ENCODE measurements at regions not wholly inside any gene's neighbourhood (a gene's known extent, or its start where the extent isn't known, plus 50 kb on each side); places are given as distances from the start of the nearest gene placed in this dataset.

DNA sequence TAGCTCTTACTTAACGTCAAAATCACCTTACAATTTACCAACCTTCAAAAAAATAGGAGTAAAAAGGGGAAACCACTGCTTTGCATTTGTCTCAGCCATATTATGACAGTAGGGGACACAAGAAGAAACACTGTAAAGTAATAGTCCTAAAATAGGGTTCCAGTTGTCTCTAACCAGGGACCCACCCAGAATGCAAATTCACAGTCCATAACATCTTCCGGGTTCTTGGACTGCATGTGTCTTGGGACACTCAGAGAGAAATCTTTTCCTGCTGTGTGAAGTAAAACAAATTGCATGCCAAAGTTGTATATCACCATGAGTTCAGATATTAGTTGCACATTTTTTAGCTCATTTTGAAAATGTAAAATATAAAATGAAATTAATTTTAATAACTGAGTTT is 69.8 kb upstream of the PGR start:
- FAIRE-seq, result no peak

GRCh38 chr11:101195294-101195693 is 65.7 kb upstream of the PGR start:
- FAIRE-seq, result no peak

DNA sequence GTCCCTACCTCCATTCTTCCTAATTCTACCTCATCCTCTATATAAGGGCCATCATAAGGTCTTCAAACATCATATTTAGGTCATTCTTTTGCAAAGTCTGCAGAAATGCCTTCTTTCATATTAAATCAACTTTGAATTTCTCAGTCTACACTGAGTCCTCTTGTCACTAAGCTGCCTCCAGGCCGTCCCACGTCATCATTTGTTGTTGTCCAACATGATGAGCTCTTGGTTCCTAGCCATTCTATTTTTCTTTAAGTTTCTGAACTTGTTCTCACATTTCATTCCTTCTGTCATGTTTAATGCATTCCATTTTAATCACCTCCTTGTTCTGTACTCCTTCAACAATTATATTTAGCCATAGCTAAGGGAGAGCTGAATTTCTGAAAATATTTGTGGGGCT is 59.2 kb upstream of the PGR start:
- FAIRE-seq, result no peak

GRCh38 chr11:101188173-101188572 is 58.6 kb upstream of the PGR start:
- FAIRE-seq, result no peak

DNA sequence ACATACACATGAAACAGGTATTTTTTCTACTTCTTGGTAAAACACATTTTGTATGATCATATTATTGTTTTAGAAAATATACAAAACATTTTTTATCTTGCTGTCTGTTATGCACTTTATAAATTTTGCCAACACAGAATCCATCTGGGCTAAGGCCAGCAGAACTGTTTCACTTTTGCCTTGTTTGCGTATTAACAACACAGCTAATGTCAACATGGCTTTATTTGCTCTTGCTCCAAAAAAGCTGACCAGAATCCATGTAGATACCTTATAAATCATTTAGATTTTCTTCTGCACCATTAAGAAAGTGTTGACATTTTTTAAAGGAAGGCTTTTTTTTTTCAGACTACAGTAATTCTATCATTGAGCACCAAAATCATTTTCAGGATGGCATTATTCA is 58.1 kb upstream of the PGR start:
- no peak for FAIRE-seq

GRCh38 chr11:101185985-101186384 is 56.4 kb upstream of the PGR start:
- no peak for FAIRE-seq

GRCh38 chr11:101182467-101182866 is 52.9 kb upstream of the PGR start:
- FAIRE-seq, result no peak

- no peak for FAIRE-seq
Observed at GRCh38 chr11:101180481-101180880, 50.9 kb upstream of the PGR start.

Data from A204.1 (cell line).